B cell (primary cell): ENCODE measurements at regions not wholly inside any gene's neighbourhood (a gene's known extent, or its start where the extent isn't known, plus 50 kb on each side); places are given as distances from the start of the nearest gene placed in this dataset.

Experiments used
- ATAC-seq: fragments of 200-7000 bp; cut with Tn5 transposase; one replicate; pipeline ENCODE4 v1.10.0; 2021; ENCODE audit warnings: low read depth, mild to moderate bottlenecking, moderate number of reproducible peaks, moderate library complexity
- CTCF ChIA-PET: fragments of 350-600 bp; sonication (Branson Sonifier 250); formaldehyde crosslinking; loops from one replicate; lab custom pipeline; 2021; ENCODE audit warnings: antibody characterized with exemption, inconsistent platforms; lab: Charles Lee
- POLR2A ChIA-PET: fragments of 350-600 bp; sonication (Branson Sonifier 250); formaldehyde crosslinking; loops from one replicate; lab custom pipeline; 2021; ENCODE audit warnings: antibody characterized with exemption; lab: Charles Lee
- DNase-seq: peaks from one replicate; pipeline ENCODE4 v3.0.0; 2013
- H2AFZ ChIP-seq: 2 replicates; pipeline ENCODE4 v1.6.1; 2012; ENCODE audit warnings: mild to moderate bottlenecking, low read depth, low read length; ENCODE audit not compliant: insufficient read depth, poor library complexity, severe bottlenecking
- H3K27ac ChIP-seq, 2 donors: 1 replicate in 1 of 2; 2 replicates in 1 of 2; pipeline ENCODE4 v1.5.1; 2012 to 2013; ENCODE audit warnings: low read length in 2 of 2, mild to moderate bottlenecking in 2 of 2, moderate library complexity in 1 of 2
- H3K27me3 ChIP-seq, 4 experiments: fragments of 200-600 bp in 1 of 4; sonication (generic) in 1 of 4; replicated peaks in 1 of 4; 1 replicate in 2 of 4; 2 replicates in 2 of 4; pipeline versions ENCODE4 v1.6.1 to v1.7.0; 2013 to 2016; ENCODE audit warnings: low read length in 3 of 4, mild to moderate bottlenecking in 2 of 4, mixed read lengths in 1 of 4, moderate library complexity in 1 of 4; ENCODE audit not compliant: insufficient read depth in 4 of 4, control insufficient read depth in 3 of 4; ENCODE audit errors: control extremely low read depth in 1 of 4
- H3K36me3 ChIP-seq, 2 experiments: replicated peaks in 1 of 2; 1 replicate in 1 of 2; 2 replicates in 1 of 2; pipeline versions ENCODE4 v1.6.1 to v1.7.1; 2013; ENCODE audit warnings: low read length in 1 of 2; ENCODE audit not compliant: insufficient read depth in 2 of 2, control insufficient read depth in 1 of 2; ENCODE audit errors: control extremely low read depth in 1 of 2, extremely low read depth in 1 of 2
- H3K4me1 ChIP-seq, 2 donors: fragments of 200-600 bp in 1 of 2; sonication (generic) in 1 of 2; 1 replicate in 1 of 2; 2 replicates in 1 of 2; pipeline versions ENCODE4 v1.5.1 to v1.6.1; 2013 to 2017; ENCODE audit warnings: low read length in 2 of 2; ENCODE audit not compliant: control insufficient read depth in 2 of 2, insufficient read depth in 2 of 2
- H3K4me2 ChIP-seq: replicated peaks from 2 replicates; pipeline ENCODE3; 2012; ENCODE audit warnings: mild to moderate bottlenecking, low read depth, low read length; ENCODE audit not compliant: poor library complexity, severe bottlenecking
- H3K4me3 ChIP-seq, 5 experiments: fragments of 200-600 bp in 1 of 5; sonication (generic) in 1 of 5; 1 replicate in 3 of 5; 2 replicates in 2 of 5; pipeline versions ENCODE4 v1.5.1 to v1.7.0; 2011 to 2016; ENCODE audit warnings: low read length in 4 of 5, mild to moderate bottlenecking in 4 of 5, low read depth in 2 of 5, control low read depth in 1 of 5, moderate library complexity in 1 of 5; ENCODE audit not compliant: insufficient read depth in 1 of 5; ENCODE audit errors: control extremely low read depth in 1 of 5, extremely low read depth in 1 of 5
- H3K79me2 ChIP-seq: fragments of 200-600 bp; sonication (generic); one replicate; pipeline ENCODE4 v1.6.0; 2016; ENCODE audit warnings: low read length; ENCODE audit not compliant: control insufficient read depth, insufficient read depth
- H3K9ac ChIP-seq: fragments of 200-600 bp; sonication (generic); 2 replicates; pipeline ENCODE4 v1.6.1; 2017; ENCODE audit warnings: mild to moderate bottlenecking, low read length, moderate library complexity
- H3K9me3 ChIP-seq, 3 donors: one replicate each; pipeline versions ENCODE4 v1.6.1 to v1.7.1; 2013; ENCODE audit warnings: low read length in 2 of 3; ENCODE audit not compliant: control insufficient read depth in 2 of 3, insufficient read depth in 1 of 3; ENCODE audit errors: control extremely low read depth in 1 of 3
- H4K20me1 ChIP-seq: 2 replicates; pipeline ENCODE4 v1.6.0; 2012; ENCODE audit warnings: mild to moderate bottlenecking, low read length; ENCODE audit not compliant: insufficient read depth, control insufficient read depth, poor library complexity, severe bottlenecking
- H3K27ac Mint-ChIP-seq: one replicate; pipeline ENCODE4 v1.8.0; 2021; ENCODE audit warnings: mixed read lengths
- H3K27me3 Mint-ChIP-seq: one replicate; pipeline ENCODE4 v1.8.0; 2021; ENCODE audit warnings: mixed read lengths
- H3K4me1 Mint-ChIP-seq: one replicate; pipeline ENCODE4 v1.8.0; 2021; ENCODE audit warnings: mixed read lengths
- H3K4me3 Mint-ChIP-seq: one replicate; pipeline ENCODE4 v1.8.0; 2021; ENCODE audit warnings: mixed read lengths
- H3K9me3 Mint-ChIP-seq: one replicate; pipeline ENCODE4 v1.8.0; 2022; ENCODE audit warnings: mixed read lengths; ENCODE audit not compliant: insufficient read depth
- EZH2 ChIP-seq: IDR thresholded peaks from 2 replicates; pipeline ENCODE4 v1.6.1; 2012; ENCODE audit warnings: borderline replicate concordance, low read depth, mild to moderate bottlenecking, moderate library complexity, low read length; ENCODE audit not compliant: insufficient read depth, poor library complexity, severe bottlenecking
- WGBS: methylation state at CpG from one replicate; pipeline ENCODE4 v1.1.5; 2013; ENCODE audit warnings: missing lambda C conversion rate; ENCODE audit not compliant: insufficient coverage; 5-methylcytosine and 5-hydroxymethylcytosine counted together
- intact Hi-C: fragments of 100-400 bp; cut with micrococcal nuclease; formaldehyde crosslinking; loops from one replicate; pipeline ENCODE4 v1.10.0; 2022
- TF ChIP-seq, protein P1 (sequence below): fragments of 200-600 bp; IDR thresholded peaks from one replicate; pipeline ENCODE4 v1.8.0; 2022; ENCODE audit warnings: antibody characterized with exemption, mild to moderate bottlenecking

- CTCF ChIA-PET: no interaction called here
- no peaks in the 10 kb centered on the region for H3K9me3 Mint-ChIP-seq
These were observed 83.5 kb upstream of the SLC22A23 start for GRCh38 chr6:3540253-3540820.

GRCh38 chr6:3538536-3538935, 81.7 kb upstream of the SLC22A23 start:
- TF ChIP-seq, protein P1, sequence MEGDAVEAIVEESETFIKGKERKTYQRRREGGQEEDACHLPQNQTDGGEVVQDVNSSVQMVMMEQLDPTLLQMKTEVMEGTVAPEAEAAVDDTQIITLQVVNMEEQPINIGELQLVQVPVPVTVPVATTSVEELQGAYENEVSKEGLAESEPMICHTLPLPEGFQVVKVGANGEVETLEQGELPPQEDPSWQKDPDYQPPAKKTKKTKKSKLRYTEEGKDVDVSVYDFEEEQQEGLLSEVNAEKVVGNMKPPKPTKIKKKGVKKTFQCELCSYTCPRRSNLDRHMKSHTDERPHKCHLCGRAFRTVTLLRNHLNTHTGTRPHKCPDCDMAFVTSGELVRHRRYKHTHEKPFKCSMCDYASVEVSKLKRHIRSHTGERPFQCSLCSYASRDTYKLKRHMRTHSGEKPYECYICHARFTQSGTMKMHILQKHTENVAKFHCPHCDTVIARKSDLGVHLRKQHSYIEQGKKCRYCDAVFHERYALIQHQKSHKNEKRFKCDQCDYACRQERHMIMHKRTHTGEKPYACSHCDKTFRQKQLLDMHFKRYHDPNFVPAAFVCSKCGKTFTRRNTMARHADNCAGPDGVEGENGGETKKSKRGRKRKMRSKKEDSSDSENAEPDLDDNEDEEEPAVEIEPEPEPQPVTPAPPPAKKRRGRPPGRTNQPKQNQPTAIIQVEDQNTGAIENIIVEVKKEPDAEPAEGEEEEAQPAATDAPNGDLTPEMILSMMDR: no peak
- no peak for TF ChIP-seq EZH2
- intact Hi-C loops: no loop called here
- H3K4me1 ChIP-seq: no peaks in the 10 kb centered on the region
- ChIA-PET CTCF (no interaction called here), POLR2A (no interaction called here)
- H2AFZ ChIP-seq: no peak overlapping the region
- ATAC-seq: no peak
- H3K4me2 ChIP-seq: no peak overlapping the region
- no peaks in the 10 kb centered on the region for H3K79me2 ChIP-seq
- H4K20me1 ChIP-seq: no peaks in the 10 kb centered on the region
- no peaks in the 10 kb centered on the region for H3K9me3 Mint-ChIP-seq
- no peak overlapping the region for H3K4me3 ChIP-seq
- no peak overlapping the region for H3K9ac ChIP-seq
- no peak for DNase-seq
- no peak overlapping the region for H3K27ac ChIP-seq
- H3K4me1 Mint-ChIP-seq: no peaks in the 10 kb centered on the region
- H3K27me3 ChIP-seq: peaks cover 0 to 2% (median 0%) of the 10 kb centered on the region in 4 experiments
- H3K9me3 ChIP-seq: no peaks in the 10 kb centered on the region
- 66% methylated on average over 5 of the region's 6 CpGs for whole genome bisulfite sequencing
- no peak overlapping the region for H3K4me3 Mint-ChIP-seq
- H3K27me3 Mint-ChIP-seq: peaks cover 16% of the 10 kb centered on the region
- H3K36me3 ChIP-seq: no peaks in the 10 kb centered on the region
- no peak overlapping the region for H3K27ac Mint-ChIP-seq

More at GRCh38 chr6:3540253-3540820, 83.5 kb upstream of the SLC22A23 start:
- no peaks in the 10 kb centered on the region for H3K4me1 Mint-ChIP-seq
- no peaks in the 10 kb centered on the region for H4K20me1 ChIP-seq
- POLR2A ChIA-PET: no interaction called here
- H3K4me1 ChIP-seq: no peaks in the 10 kb centered on the region
- H3K4me2 ChIP-seq: no peak overlapping the region
- DNase-seq (no peak), ATAC-seq (no peak)
- no peak overlapping the region for H2AFZ ChIP-seq
- intact Hi-C loops: no loop called here
- H3K36me3 ChIP-seq: no peaks in the 10 kb centered on the region
- H3K27ac Mint-ChIP-seq: no peak overlapping the region
- 98% methylated on average over 7 of the region's 8 CpGs for whole genome bisulfite sequencing
- no peak overlapping the region for H3K4me3 ChIP-seq
- H3K27me3 ChIP-seq: no peaks in the 10 kb centered on the region
- H3K79me2 ChIP-seq: no peaks in the 10 kb centered on the region
- no peaks in the 10 kb centered on the region for H3K9me3 ChIP-seq
- no peak for TF ChIP-seq EZH2
- TF ChIP-seq, protein P1: no peak
- no peak overlapping the region for H3K4me3 Mint-ChIP-seq
- no peak overlapping the region for H3K27ac ChIP-seq
- no peak overlapping the region for H3K9ac ChIP-seq
- peaks cover 22% of the 10 kb centered on the region for H3K27me3 Mint-ChIP-seq
